ENCODE measurements at regions not wholly inside any gene's neighbourhood (a gene's known extent, or its start where the extent isn't known, plus 50 kb on each side); places are given as distances from the start of the nearest gene placed in this dataset.

DNA sequence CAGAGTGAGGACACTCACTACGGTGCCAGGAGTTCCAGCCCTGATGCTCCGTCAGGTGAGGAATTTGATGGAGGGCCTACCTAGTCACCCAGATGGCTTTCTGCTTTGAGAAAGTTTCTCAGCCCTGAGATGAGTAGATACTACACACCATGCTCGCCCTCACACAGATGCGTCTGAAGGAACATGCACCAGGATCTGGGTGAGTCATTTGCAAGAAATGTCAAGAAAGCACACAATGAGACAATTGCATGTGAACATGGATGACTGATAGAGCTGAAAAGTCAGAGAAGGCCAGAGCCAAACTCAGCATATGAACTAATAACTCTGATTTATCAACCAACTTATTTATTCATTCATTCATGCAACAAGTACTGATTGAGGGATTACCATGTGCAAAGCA is 483.9 kb downstream of the OMA1 start:
- TF ChIP-seq NR2C1 (IDR thresholded peaks at IDR 0.05) (no peak), NR2C1 (tag; IDR thresholded peaks at IDR 0.05) (no peak), CGGBP1 (CRISPR knock-in tag; IDR thresholded peaks at IDR 0.05) (no peak), ZNF79 (CRISPR knock-in tag; IDR thresholded peaks at IDR 0.05; ENCODE audit: low read depth) (no peak), SETDB1 (IDR thresholded peaks at IDR 0.05; ENCODE audit: low read length) (no peak), EGR1 (conservative IDR thresholded peaks at IDR 0.05) (no peak), PHF21A (IDR thresholded peaks at IDR 0.05; ENCODE audit: borderline replicate concordance, low read depth) (no peak), IRF1 (CRISPR knock-in tag; IDR thresholded peaks at IDR 0.05; ENCODE audit: borderline replicate concordance) (no peak), MXD1 (CRISPR knock-in tag; IDR thresholded peaks at IDR 0.05; ENCODE audit: borderline replicate concordance, poor library complexity, severe bottlenecking) (no peak), GATAD2B (IDR thresholded peaks at IDR 0.05; ENCODE audit: borderline replicate concordance) (no peak)
- TF ChIP-seq, protein P1, sequence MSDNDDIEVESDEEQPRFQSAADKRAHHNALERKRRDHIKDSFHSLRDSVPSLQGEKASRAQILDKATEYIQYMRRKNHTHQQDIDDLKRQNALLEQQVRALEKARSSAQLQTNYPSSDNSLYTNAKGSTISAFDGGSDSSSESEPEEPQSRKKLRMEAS (CRISPR knock-in tag; IDR thresholded peaks at IDR 0.05) = no peak
- TF ChIP-seq, protein P2, sequence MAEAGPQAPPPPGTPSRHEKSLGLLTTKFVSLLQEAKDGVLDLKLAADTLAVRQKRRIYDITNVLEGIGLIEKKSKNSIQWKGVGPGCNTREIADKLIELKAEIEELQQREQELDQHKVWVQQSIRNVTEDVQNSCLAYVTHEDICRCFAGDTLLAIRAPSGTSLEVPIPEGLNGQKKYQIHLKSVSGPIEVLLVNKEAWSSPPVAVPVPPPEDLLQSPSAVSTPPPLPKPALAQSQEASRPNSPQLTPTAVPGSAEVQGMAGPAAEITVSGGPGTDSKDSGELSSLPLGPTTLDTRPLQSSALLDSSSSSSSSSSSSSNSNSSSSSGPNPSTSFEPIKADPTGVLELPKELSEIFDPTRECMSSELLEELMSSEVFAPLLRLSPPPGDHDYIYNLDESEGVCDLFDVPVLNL (CRISPR knock-in tag; IDR thresholded peaks at IDR 0.05; ENCODE audit: low read depth) = no peak
- TF ChIP-seq, protein P3, sequence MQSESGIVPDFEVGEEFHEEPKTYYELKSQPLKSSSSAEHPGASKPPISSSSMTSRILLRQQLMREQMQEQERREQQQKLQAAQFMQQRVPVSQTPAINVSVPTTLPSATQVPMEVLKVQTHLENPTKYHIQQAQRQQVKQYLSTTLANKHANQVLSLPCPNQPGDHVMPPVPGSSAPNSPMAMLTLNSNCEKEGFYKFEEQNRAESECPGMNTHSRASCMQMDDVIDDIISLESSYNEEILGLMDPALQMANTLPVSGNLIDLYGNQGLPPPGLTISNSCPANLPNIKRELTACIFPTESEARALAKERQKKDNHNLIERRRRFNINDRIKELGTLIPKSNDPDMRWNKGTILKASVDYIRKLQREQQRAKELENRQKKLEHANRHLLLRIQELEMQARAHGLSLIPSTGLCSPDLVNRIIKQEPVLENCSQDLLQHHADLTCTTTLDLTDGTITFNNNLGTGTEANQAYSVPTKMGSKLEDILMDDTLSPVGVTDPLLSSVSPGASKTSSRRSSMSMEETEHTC (IDR thresholded peaks at IDR 0.05) = no peak
- TF ChIP-seq, protein P4, sequence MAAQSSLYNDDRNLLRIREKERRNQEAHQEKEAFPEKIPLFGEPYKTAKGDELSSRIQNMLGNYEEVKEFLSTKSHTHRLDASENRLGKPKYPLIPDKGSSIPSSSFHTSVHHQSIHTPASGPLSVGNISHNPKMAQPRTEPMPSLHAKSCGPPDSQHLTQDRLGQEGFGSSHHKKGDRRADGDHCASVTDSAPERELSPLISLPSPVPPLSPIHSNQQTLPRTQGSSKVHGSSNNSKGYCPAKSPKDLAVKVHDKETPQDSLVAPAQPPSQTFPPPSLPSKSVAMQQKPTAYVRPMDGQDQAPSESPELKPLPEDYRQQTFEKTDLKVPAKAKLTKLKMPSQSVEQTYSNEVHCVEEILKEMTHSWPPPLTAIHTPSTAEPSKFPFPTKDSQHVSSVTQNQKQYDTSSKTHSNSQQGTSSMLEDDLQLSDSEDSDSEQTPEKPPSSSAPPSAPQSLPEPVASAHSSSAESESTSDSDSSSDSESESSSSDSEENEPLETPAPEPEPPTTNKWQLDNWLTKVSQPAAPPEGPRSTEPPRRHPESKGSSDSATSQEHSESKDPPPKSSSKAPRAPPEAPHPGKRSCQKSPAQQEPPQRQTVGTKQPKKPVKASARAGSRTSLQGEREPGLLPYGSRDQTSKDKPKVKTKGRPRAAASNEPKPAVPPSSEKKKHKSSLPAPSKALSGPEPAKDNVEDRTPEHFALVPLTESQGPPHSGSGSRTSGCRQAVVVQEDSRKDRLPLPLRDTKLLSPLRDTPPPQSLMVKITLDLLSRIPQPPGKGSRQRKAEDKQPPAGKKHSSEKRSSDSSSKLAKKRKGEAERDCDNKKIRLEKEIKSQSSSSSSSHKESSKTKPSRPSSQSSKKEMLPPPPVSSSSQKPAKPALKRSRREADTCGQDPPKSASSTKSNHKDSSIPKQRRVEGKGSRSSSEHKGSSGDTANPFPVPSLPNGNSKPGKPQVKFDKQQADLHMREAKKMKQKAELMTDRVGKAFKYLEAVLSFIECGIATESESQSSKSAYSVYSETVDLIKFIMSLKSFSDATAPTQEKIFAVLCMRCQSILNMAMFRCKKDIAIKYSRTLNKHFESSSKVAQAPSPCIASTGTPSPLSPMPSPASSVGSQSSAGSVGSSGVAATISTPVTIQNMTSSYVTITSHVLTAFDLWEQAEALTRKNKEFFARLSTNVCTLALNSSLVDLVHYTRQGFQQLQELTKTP (IDR thresholded peaks at IDR 0.05; ENCODE audit: low read depth in 1 of 2, partially characterized antibody in 2 of 2) = no peak

Data from K562 (cell line).